Neuronal stem cell (in vitro differentiated cells): ENCODE measurements at regions not wholly inside any gene's neighbourhood (a gene's known extent, or its start where the extent isn't known, plus 50 kb on each side); places are given as distances from the start of the nearest gene placed in this dataset.
"Not testable (repeated sequence)": the region's sequence is repeated elsewhere in the genome, so short reads cannot be mapped to it uniquely, and the experiment has no call there.

Source experiments
- DNase-seq: peaks from one replicate; pipeline ENCODE4 v3.0.0-alpha.2; 2013; ENCODE audit warnings: low spot score
- H2AFZ ChIP-seq: one replicate; pipeline ENCODE4 v1.6.1; 2013; ENCODE audit warnings: mild to moderate bottlenecking, low read length, inconsistent platforms
- H2AK5ac ChIP-seq: 2 replicates; pipeline ENCODE4 v1.6.1; 2013; ENCODE audit warnings: low read depth, mild to moderate bottlenecking, inconsistent platforms, low read length, moderate library complexity, mixed read lengths
- H2BK120ac ChIP-seq: 2 replicates; pipeline ENCODE4 v1.6.1; 2013; ENCODE audit warnings: low read depth, mild to moderate bottlenecking, inconsistent platforms, low read length, moderate library complexity, mixed read lengths
- H2BK12ac ChIP-seq: one replicate; pipeline ENCODE4 v1.6.1; 2013; ENCODE audit warnings: low read length, inconsistent platforms
- H2BK15ac ChIP-seq: 2 replicates; pipeline ENCODE4 v1.6.1; 2013; ENCODE audit warnings: mild to moderate bottlenecking, low read length, inconsistent platforms, mixed read lengths
- H2BK5ac ChIP-seq: one replicate; pipeline ENCODE4 v1.6.1; 2013; ENCODE audit warnings: inconsistent platforms, mild to moderate bottlenecking, low read length, moderate library complexity
- H3K14ac ChIP-seq: one replicate; pipeline ENCODE4 v1.6.1; 2013; ENCODE audit warnings: low read length, inconsistent platforms
- H3K18ac ChIP-seq: 2 replicates; pipeline ENCODE4 v1.6.1; 2013; ENCODE audit warnings: low read length, inconsistent platforms
- H3K23ac ChIP-seq: 2 replicates; pipeline ENCODE4 v1.6.1; 2013; ENCODE audit warnings: low read depth, mild to moderate bottlenecking, mixed read lengths, low read length, inconsistent platforms; ENCODE audit not compliant: poor library complexity
- H3K27ac ChIP-seq: replicated peaks from 3 replicates; pipeline ENCODE4 v1.5.1; 2013; ENCODE audit warnings: low read length, inconsistent platforms
- H3K27me3 ChIP-seq, 3 experiments: 2 replicates each; pipeline ENCODE4 v1.6.1; 2013; ENCODE audit warnings: low read length in 3 of 3, mild to moderate bottlenecking in 2 of 3, inconsistent platforms in 1 of 3, low read depth in 1 of 3, mixed read lengths in 1 of 3, moderate library complexity in 1 of 3; ENCODE audit not compliant: control insufficient read depth in 3 of 3, insufficient read depth in 3 of 3
- H3K36me3 ChIP-seq, 2 donors: replicated peaks in 1 of 2; 2 replicates each; pipeline ENCODE4 v1.6.1; 2013; ENCODE audit warnings: low read length in 2 of 2; ENCODE audit not compliant: control insufficient read depth in 2 of 2, insufficient read depth in 2 of 2
- H3K4ac ChIP-seq: 2 replicates; pipeline ENCODE4 v1.6.1; 2013; ENCODE audit warnings: inconsistent platforms, mild to moderate bottlenecking, low read length, moderate library complexity
- H3K4me1 ChIP-seq, 2 donors: 1 replicate in 1 of 2; 2 replicates in 1 of 2; pipeline ENCODE4 v1.6.1; 2013; ENCODE audit warnings: low read length in 2 of 2, low read depth in 1 of 2; ENCODE audit not compliant: control insufficient read depth in 2 of 2, insufficient read depth in 1 of 2
- H3K4me2 ChIP-seq: one replicate; pipeline ENCODE4 v1.6.1; 2013; ENCODE audit warnings: mild to moderate bottlenecking, low read length, inconsistent platforms; ENCODE audit not compliant: insufficient read depth, poor library complexity, severe bottlenecking
- H3K4me3 ChIP-seq, 2 donors: 2 replicates each; pipeline ENCODE4 v1.5.1; 2013; ENCODE audit warnings: low read length in 2 of 2, mild to moderate bottlenecking in 2 of 2, inconsistent platforms in 1 of 2, moderate library complexity in 1 of 2
- H3K79me1 ChIP-seq: one replicate; pipeline ENCODE4 v1.6.1; 2013; ENCODE audit warnings: low read depth, mild to moderate bottlenecking, inconsistent platforms, low read length, moderate library complexity
- H3K9ac ChIP-seq: one replicate; pipeline ENCODE4 v1.6.1; 2013; ENCODE audit warnings: mild to moderate bottlenecking, low read depth, low read length, inconsistent platforms; ENCODE audit not compliant: poor library complexity
- H3K9me3 ChIP-seq, 2 donors: replicated peaks in 1 of 2; 2 replicates each; pipeline versions ENCODE3 to v1.6.1; 2013; ENCODE audit warnings: low read length in 2 of 2, mild to moderate bottlenecking in 2 of 2, inconsistent platforms in 1 of 2, low read depth in 1 of 2, mixed read lengths in 1 of 2, moderate library complexity in 1 of 2; ENCODE audit not compliant: control insufficient read depth in 2 of 2, insufficient read depth in 1 of 2
- H4K8ac ChIP-seq: one replicate; pipeline ENCODE4 v1.6.1; 2013; ENCODE audit warnings: low read depth, mild to moderate bottlenecking, inconsistent platforms, low read length, moderate library complexity
- H4K91ac ChIP-seq: one replicate; pipeline ENCODE4 v1.6.1; 2013; ENCODE audit warnings: low read length, low read depth, mild to moderate bottlenecking, inconsistent platforms; ENCODE audit not compliant: poor library complexity
- WGBS, 2 donors: extraction: QIAGEN DNeasy Blood & Tissue Kit; methylation state at CpG; one replicate each; pipeline ENCODE4 v1.1.7; 2013; ENCODE audit warnings: missing lambda C conversion rate in 2 of 2, mixed read lengths in 1 of 2; ENCODE audit not compliant: insufficient read length in 2 of 2, insufficient replicate concordance in 1 of 2; ENCODE audit errors: extremely low coverage in 2 of 2; 5-methylcytosine and 5-hydroxymethylcytosine counted together

DNA sequence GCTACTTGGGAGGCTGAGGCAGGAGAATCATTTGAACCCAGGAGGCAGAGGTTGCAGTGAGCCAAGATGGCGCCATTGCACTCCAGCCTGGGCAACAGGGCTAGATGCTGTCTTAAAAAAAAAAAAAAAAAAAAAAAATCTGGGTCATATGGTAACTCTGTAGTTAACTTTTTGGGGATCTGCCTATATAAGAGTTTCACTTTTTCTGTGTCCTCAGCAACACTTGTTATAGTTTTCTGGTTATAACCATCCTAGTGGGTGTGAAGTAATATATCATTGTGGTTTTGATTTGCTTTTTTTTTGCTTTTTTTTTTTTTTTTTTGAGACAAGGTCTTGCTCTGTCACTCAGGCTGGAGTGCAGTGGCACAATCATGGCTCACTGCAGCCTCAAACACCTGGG is 54.3 kb upstream of the SHB start:
- H2BK15ac ChIP-seq, H3K9ac ChIP-seq, H3K23ac ChIP-seq, H2AK5ac ChIP-seq, H3K9me3 ChIP-seq, H3K18ac ChIP-seq, H3K4me3 ChIP-seq, H3K4me1 ChIP-seq, H3K27ac ChIP-seq, H3K27me3 ChIP-seq, H2AFZ ChIP-seq, H3K14ac ChIP-seq, H3K4me2 ChIP-seq, H2BK12ac ChIP-seq, H2BK120ac ChIP-seq, H4K8ac ChIP-seq, DNase-seq, H2BK5ac ChIP-seq, H3K4ac ChIP-seq, H3K36me3 ChIP-seq, H4K91ac ChIP-seq, H3K79me1 ChIP-seq: not testable (repeated sequence)
- no CpG with 5 or more reads among the region's 1 CpG for WGBS, 2 donors

DNA sequence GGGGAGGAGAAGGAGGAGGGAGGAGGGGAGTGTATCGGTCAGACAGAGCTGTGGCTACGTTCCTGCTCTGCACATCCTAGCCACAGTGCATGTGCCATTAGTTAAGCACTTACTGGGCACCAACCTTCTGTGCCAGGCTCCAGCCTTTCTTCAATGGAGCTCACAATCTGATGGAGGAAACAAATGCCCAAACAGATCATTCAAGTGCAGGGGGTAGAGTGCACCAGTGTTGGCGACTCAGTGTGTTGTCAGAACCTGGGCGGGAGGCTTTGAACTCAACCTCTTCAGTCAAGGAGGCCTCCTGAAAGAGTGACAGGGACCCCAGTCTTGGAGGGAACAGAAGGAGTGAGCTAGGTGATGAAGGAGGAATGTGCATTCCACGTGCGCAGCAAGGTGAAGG is 51.9 kb upstream of the SHB start:
- Histone ChIP-seq H4K8ac (peak overlapping the region; percentile 83), H3K27me3 (no peaks in the 10 kb centered on the region), H2BK5ac (no peak overlapping the region), H2BK120ac (no peak overlapping the region), H3K4me3 (no peak overlapping the region), H2BK15ac (no peak overlapping the region), H3K23ac (no peak overlapping the region), H3K4ac (no peak overlapping the region), H4K91ac (no peak overlapping the region), H3K36me3 (no peaks in the 10 kb centered on the region), H2BK12ac (no peak overlapping the region), H3K18ac (peak overlapping the region; percentile 51), H3K14ac (no peak overlapping the region), H2AK5ac (peak overlapping the region; percentile 78), H3K4me1 (no peaks in the 10 kb centered on the region), H3K9me3 (no peaks in the 10 kb centered on the region), H3K4me2 (no peak overlapping the region), H3K27ac (no peak overlapping the region), H3K79me1 (no peaks in the 10 kb centered on the region), H3K9ac (no peak overlapping the region), H2AFZ (no peak overlapping the region)
- no peak for DNase-seq
- WGBS, 2 donors = no CpG with 5 or more reads among the region's 6 CpGs

DNA sequence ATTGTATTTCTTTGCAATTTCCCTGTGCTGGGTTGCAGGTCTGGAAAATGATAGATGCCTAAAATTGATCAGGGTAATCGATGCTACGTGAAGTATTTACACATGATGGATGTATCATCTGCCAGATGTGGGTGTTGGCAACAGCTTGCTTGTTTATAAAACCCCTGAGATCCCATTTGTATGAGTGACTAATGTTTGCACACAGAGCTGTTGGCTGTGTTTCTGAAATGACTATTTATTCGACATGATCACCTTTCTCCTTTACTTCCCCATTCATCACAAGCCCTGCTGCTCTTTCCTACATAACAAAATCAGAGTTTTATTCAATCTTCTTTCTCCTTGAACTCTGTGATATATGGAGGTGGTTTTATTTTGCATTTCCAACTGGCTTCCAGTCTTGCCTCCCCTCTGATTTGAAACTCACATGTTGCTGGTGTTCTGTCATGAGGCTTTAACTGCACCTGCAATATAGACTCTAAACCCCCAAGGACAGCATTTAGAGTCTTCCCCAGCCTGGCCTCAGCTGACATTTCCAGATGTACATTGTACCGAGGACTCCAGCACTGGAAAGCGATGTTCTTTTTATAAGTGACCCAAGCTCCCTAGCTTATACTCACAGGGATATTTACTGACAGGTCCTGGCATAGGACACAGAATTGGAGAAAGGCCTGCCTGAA is 50.7 kb upstream of the SHB start:
- Histone ChIP-seq H3K9ac (no peak overlapping the region), H3K27me3 (no peaks in the 10 kb centered on the region), H3K23ac (no peak overlapping the region), H2BK120ac (no peak overlapping the region), H2BK12ac (no peak overlapping the region), H2BK5ac (no peak overlapping the region), H4K91ac (no peak overlapping the region), H3K4me2 (no peak overlapping the region), H3K4ac (no peak overlapping the region), H2AK5ac (no peak overlapping the region), H2AFZ (no peak overlapping the region), H3K4me3 (no peak overlapping the region), H4K8ac (no peak overlapping the region), H3K18ac (no peak overlapping the region), H2BK15ac (no peak overlapping the region), H3K36me3 (no peaks in the 10 kb centered on the region), H3K9me3 (no peaks in the 10 kb centered on the region), H3K14ac (no peak overlapping the region), H3K4me1 (no peaks in the 10 kb centered on the region), H3K79me1 (no peaks in the 10 kb centered on the region), H3K27ac (no peak overlapping the region)
- WGBS, 2 donors = no CpG with 5 or more reads among the region's 5 CpGs
- no peak for DNase-seq

DNA sequence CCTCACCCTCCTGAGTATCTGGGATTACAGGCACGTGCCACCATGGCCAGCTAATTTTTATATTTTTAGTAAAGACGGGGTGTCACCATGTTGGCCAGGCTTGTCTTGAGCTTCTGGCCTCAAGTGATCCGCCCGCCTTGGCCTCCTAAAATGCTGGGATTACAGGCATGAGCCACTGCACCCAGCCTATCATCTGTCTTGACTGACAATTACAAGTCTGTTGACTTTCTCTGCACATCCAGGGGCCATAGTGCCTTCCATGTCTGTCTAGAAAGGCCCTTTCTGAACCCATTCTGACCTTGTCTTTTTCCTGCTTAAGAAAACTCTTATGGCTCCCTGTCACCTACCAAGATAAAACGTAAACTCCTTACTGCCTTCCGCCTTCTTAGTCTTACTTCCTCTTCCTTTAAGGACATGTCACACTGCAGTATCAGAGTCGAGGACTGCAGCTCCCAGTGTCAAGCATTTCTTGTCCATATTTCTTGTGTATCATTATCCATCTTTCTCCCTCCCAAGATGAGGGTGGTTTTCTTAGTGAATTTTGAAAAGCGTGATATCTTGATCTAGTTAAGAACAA is 49.9 kb upstream of the SHB start:
- no peak overlapping the region for H2AK5ac ChIP-seq
- no peak overlapping the region for H3K27ac ChIP-seq
- no CpG with 5 or more reads among the region's 8 CpGs for WGBS, 2 donors

More for the DNA sequence above, 49.9 kb upstream of the SHB start:
- Histone ChIP-seq H2BK12ac (no peak overlapping the region), H3K14ac (no peak overlapping the region), H3K9me3 (no peaks in the 10 kb centered on the region), H2BK15ac (no peak overlapping the region), H3K18ac (no peak overlapping the region), H3K9ac (no peak overlapping the region), H3K36me3 (no peaks in the 10 kb centered on the region), H3K4ac (no peak overlapping the region), H3K23ac (no peak overlapping the region), H3K4me1 (no peaks in the 10 kb centered on the region), H3K79me1 (no peaks in the 10 kb centered on the region), H4K8ac (no peak overlapping the region), H3K4me2 (no peak overlapping the region), H2BK120ac (no peak overlapping the region), H2BK5ac (no peak overlapping the region), H2AFZ (no peak overlapping the region), H3K4me3 (no peak overlapping the region), H4K91ac (no peak overlapping the region), H3K27me3 (no peaks in the 10 kb centered on the region)
- DNase-seq = no peak
